Fibroblast of lung (primary cell): ENCODE measurements at regions not wholly inside any gene's neighbourhood (a gene's known extent, or its start where the extent isn't known, plus 50 kb on each side); places are given as distances from the start of the nearest gene placed in this dataset.

Source experiments
- CTCF ChIP-seq, 2 donors: IDR thresholded peaks in 1 of 2; conservative IDR thresholded peaks in 1 of 2; 1 replicate in 1 of 2; 2 replicates in 1 of 2; pipeline ENCODE4 v1.5.1; 2011 to 2012; ENCODE audit warnings: low read length in 2 of 2, control low read depth in 1 of 2, inconsistent platforms in 1 of 2, low read depth in 1 of 2, mild to moderate bottlenecking in 1 of 2
- EZH2 ChIP-seq: IDR thresholded peaks from 2 replicates; pipeline ENCODE4 v1.5.1; 2012; ENCODE audit warnings: low read length, control low read depth, mild to moderate bottlenecking; ENCODE audit errors: missing control alignments

- TF ChIP-seq CTCF (conservative IDR thresholded peaks at IDR 0.05 in 1 of 2, IDR thresholded peaks at IDR 0.05 in 1 of 2; ENCODE audit: low read depth in 1 of 2, low read length in 2 of 2) (no peak), EZH2 (no peak)
Measured at GRCh38 chr12:33222357-33222756, 217.3 kb downstream of the SYT10 start.
